GM18519 (cell line): ENCODE measurements at regions not wholly inside any gene's neighbourhood (a gene's known extent, or its start where the extent isn't known, plus 50 kb on each side); places are given as distances from the start of the nearest gene placed in this dataset.
"Not testable (repeated sequence)": the region's sequence is repeated elsewhere in the genome, so short reads cannot be mapped to it uniquely, and the experiment has no call there.

ENCODE experiments used
- ATAC-seq: cut with Tn5 transposase; IDR thresholded peaks from one replicate; pipeline ENCODE4 v1.9.1; 2021; ENCODE audit warnings: mild to moderate bottlenecking, moderate library complexity; ENCODE audit not compliant: unreplicated experiment, low FRiP score

DNA sequence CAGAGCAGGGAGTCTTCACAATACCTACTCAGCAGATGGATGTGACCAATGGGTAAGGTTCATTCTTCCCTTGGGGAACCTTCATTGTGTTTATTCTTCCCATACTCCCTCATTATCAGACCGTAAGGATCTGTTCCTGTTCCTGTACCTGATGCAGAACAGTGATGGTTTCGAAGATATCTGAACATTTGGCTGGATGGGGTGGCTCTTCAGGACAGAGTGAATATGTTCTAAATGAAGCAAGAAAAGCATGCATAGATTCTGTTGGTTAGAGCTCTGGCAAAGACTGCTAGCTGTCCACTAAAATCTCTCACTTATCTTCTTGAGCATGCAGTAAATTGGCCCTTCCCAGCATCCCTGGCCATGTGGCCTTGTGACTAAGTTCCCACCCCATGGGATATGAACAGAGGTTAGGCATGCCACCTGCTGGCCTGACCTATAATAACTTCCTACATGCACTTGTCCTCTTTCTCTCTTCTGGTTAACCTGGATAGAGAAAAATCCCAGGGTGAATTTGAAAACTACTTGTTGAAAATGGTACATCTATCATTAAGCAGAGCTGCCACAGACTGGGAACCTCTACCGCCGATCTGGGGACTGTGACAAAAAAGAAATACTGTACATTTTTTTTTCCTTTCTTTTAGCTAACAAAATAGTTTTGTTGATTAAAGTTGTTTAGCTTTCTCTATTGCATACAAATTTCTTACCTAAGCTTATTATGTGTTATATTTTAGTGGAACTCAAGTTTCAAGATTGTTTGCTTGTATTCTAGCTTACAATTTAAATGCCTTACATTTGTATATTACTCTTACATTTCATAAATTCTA, 60.0 kb upstream of the BANK1 start:
- ATAC-seq = peak; percentile 88

GRCh38 chr4:101727238-101727637, 63.3 kb upstream of the BANK1 start:
- ATAC-seq = no peak

DNA sequence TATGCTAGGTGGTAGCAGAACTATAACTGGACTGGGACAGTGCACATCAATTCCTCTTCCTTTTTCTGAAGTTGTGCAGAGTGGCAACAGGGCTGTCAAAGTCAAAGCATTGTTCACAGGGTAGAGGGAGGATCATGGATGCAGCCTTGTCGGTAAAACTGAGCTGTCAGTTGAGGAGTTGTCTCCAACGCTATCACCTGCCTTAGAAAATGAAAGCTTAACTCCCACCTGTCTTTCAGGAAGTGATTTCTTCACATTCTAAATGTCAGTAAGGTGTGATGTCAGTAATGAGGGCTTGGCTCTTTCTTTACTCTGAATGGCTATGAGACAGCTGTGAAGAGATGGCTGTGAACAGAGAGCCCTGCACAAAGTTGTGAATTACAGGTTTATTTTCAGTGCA, 66.4 kb upstream of the BANK1 start:
- ATAC-seq = no peak

DNA sequence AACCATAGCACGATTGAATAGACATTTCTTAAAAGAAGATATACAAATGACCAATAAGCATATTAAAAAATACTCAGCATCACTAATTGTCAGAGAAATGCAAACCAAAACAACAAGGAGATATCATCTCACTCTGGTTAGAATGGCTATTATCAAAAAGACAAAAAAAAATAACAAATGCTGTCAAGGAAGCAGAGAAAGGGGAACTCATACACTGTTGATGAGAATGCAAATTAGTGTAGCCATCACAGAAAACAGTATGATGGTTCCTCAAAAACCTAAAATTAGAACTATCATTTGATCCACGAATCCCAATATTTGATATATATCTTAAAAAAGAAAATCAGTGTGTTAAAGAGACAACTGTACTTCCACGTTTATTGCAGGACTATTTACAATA, 71.7 kb upstream of the BANK1 start:
- ATAC-seq = no peak

GRCh38 chr4:101711590-101712260, 78.8 kb upstream of the BANK1 start:
- ATAC-seq = no peak

- no peak for ATAC-seq
These were observed 79.7 kb upstream of the BANK1 start for GRCh38 chr4:101710806-101711205.

- no peak for ATAC-seq
These were observed 82.1 kb upstream of the BANK1 start for GRCh38 chr4:101708293-101709039.

- no peak for ATAC-seq
These were observed 82.9 kb upstream of the BANK1 start for GRCh38 chr4:101707596-101707995.

DNA sequence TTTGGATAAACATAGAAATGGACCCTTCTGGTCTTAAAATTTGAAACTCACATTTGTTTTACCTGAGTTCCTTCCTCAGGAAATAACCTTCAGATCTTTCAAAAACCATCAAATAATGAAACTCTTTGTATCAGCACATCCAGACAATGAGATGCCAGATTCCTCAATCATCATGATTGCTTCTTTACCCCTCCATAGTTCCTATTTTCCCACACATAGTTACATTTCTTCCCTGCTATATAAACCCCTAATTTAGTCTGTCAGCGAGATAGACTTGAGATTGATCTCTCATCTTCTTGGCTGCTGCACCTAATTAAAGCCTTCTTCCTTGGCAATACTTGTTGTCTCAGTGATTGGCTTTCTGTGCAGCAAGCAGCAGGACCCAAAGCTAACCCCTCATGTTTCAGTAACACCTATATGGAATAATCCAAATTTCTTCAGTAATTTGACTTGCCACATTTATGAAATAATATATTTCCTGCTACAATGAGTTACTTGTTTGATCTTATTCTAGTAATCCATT, 83.9 kb upstream of the BANK1 start:
- ATAC-seq = no peak

GRCh38 chr4:101701551-101701950, 89.0 kb upstream of the BANK1 start:
- ATAC-seq = no peak

GRCh38 chr4:101699441-101700124, 90.9 kb upstream of the BANK1 start:
- ATAC-seq = no peak

- ATAC-seq = no peak
These were observed 93.3 kb upstream of the BANK1 start for GRCh38 chr4:101697266-101697665.

- no peak for ATAC-seq
These were observed 94.1 kb upstream of the BANK1 start for GRCh38 chr4:101696276-101697010.

GRCh38 chr4:101695176-101695575, 95.4 kb upstream of the BANK1 start:
- ATAC-seq = no peak

DNA sequence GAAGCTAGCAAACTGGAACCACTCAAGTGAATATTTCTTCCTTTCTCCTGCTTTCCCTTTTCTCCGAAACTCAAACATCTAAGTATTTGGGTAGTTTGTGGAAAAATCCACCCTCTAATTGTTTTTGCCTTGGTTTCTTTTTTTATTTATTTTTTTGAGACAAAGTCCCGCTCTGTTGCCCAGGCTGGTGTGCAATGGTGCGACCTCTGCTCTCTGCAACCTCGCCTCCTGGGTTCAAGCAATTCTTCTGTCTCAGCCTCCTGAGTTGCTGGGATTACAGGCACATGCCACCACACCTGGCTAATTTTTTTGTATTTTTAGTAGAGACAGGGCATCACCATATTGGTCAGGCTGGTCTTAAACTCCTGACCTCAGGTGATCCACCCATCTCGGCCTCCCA, 96.1 kb upstream of the BANK1 start:
- not testable (repeated sequence) for ATAC-seq

- peak; percentile 69 for ATAC-seq
These were observed 96.6 kb upstream of the BANK1 start for GRCh38 chr4:101693842-101694398.

DNA sequence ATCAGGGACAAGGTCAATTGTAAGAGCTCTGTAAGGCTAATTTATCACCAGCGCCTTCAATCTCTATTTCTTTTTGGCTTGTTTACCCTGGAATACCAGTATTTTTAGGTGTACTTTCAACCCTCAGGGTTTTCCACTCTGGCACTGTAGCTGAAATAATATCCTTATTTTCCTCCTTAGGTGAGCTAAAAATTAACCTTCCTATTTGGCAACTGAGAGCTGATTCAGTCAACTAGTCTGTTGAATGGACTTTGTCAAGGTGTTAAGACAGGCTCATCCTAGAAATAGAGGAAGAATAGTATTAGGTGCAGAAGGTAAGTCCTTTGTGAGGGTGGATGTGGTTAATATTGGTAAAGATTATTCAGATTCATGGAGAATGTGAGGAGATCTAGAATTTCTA, 101.3 kb upstream of the BANK1 start:
- no peak for ATAC-seq

GRCh38 chr4:101685126-101685525, 105.4 kb upstream of the BANK1 start:
- ATAC-seq = no peak

- ATAC-seq = no peak
These were observed 107.6 kb upstream of the BANK1 start for GRCh38 chr4:101682946-101683345.

DNA sequence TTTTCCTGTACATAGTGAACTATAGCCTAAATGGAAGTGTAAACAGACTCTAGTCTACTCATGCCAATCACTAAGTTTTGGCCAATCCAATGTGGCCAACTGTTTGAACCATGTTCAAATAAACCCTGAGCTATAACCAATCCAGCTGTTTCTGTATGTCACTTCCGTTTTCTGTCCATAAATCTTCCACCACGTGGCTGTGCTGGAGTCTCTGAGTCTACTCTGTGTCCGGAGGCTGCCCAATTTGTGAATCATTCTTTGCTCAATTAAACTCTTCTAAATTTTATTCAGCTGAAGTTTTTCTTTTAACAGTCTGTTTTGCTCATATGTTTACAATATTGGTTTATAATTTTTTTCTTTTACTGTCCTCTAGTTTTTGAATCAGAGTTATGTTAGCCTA, 112.3 kb upstream of the BANK1 start:
- ATAC-seq = no peak
